Brain microvascular endothelial cell (primary cell): ENCODE measurements at regions not wholly inside any gene's neighbourhood (a gene's known extent, or its start where the extent isn't known, plus 50 kb on each side); places are given as distances from the start of the nearest gene placed in this dataset.

Experiments
- DNase-seq: peaks from one replicate; pipeline ENCODE4 v3.0.0-alpha.2; 2020
- H3K27ac ChIP-seq: fragments of 250-450 bp; sonication (Bioruptor Pico); 2 replicates; pipeline ENCODE4 v1.5.1; 2020; ENCODE audit warnings: mild to moderate bottlenecking, moderate library complexity
- H3K27me3 ChIP-seq: fragments of 250-450 bp; sonication (Bioruptor Pico); replicated peaks from 2 replicates; pipeline ENCODE4 v1.5.1; 2020; ENCODE audit warnings: mild to moderate bottlenecking
- H3K36me3 ChIP-seq: fragments of 250-450 bp; sonication (Bioruptor Pico); replicated peaks from 2 replicates; pipeline ENCODE4 v1.5.1; 2020; ENCODE audit warnings: mild to moderate bottlenecking
- H3K4me3 ChIP-seq: 2 replicates; pipeline ENCODE4 v1.5.1; 2011; ENCODE audit warnings: low read depth, mild to moderate bottlenecking, control low read depth, low read length, moderate library complexity
- CTCF ChIP-seq: IDR thresholded peaks from 2 replicates; pipeline ENCODE4 v1.5.1; 2011; ENCODE audit warnings: low read depth, mild to moderate bottlenecking, moderate library complexity, low read length, control low read depth, inconsistent platforms; ENCODE audit errors: missing control alignments
- in situ Hi-C: cut with HindIII; loops from 2 replicates; pipeline ENCODE4 v1.10.0; 2017; ENCODE audit warnings: low sequenced_read_pairs, low pct_ligation_motif_present

GRCh38 chr2:123045713-123046112, 979.4 kb upstream of the CNTNAP5 start:
- no peak overlapping the region for H3K27ac ChIP-seq
- H3K4me3 ChIP-seq: no peak overlapping the region
- no peaks in the 10 kb centered on the region for H3K27me3 ChIP-seq

GRCh38 chr2:123047186-123047585, 977.9 kb upstream of the CNTNAP5 start:
- Histone ChIP-seq H3K4me3 (no peak overlapping the region), H3K36me3 (no peaks in the 10 kb centered on the region), H3K27me3 (no peaks in the 10 kb centered on the region), H3K27ac (no peak overlapping the region)
- no peak for TF ChIP-seq CTCF
- in situ Hi-C loops: no loop called here
- no peak for DNase-seq

More at GRCh38 chr2:123045713-123046112, 979.4 kb upstream of the CNTNAP5 start:
- no peak for TF ChIP-seq CTCF
- no peaks in the 10 kb centered on the region for H3K36me3 ChIP-seq
- in situ Hi-C loops: no loop called here
- no peak for DNase-seq

- Histone ChIP-seq H3K36me3 (no peaks in the 10 kb centered on the region), H3K27me3 (no peaks in the 10 kb centered on the region), H3K4me3 (no peak overlapping the region), H3K27ac (no peak overlapping the region)
- no peak for DNase-seq
- in situ Hi-C loops: no loop called here
- TF ChIP-seq CTCF: no peak
Measured at GRCh38 chr2:123051136-123051535, 974.0 kb upstream of the CNTNAP5 start.

- no peak for DNase-seq
- Histone ChIP-seq H3K27ac (no peak overlapping the region), H3K27me3 (no peaks in the 10 kb centered on the region), H3K4me3 (no peak overlapping the region), H3K36me3 (no peaks in the 10 kb centered on the region)
- TF ChIP-seq CTCF: no peak
- in situ Hi-C loops: no loop called here
Measured at GRCh38 chr2:123061534-123061933, 963.6 kb upstream of the CNTNAP5 start.

- H3K36me3 ChIP-seq: no peaks in the 10 kb centered on the region
- no peak for DNase-seq
- no peak overlapping the region for H3K27ac ChIP-seq
- no peaks in the 10 kb centered on the region for H3K27me3 ChIP-seq
- no peak overlapping the region for H3K4me3 ChIP-seq
- no peak for TF ChIP-seq CTCF
- in situ Hi-C loops: no loop called here
Measured at GRCh38 chr2:123073371-123073770, 951.7 kb upstream of the CNTNAP5 start.

GRCh38 chr2:123073956-123074355, 951.1 kb upstream of the CNTNAP5 start:
- in situ Hi-C loops: no loop called here
- no peak for TF ChIP-seq CTCF
- Histone ChIP-seq H3K27me3 (no peaks in the 10 kb centered on the region), H3K4me3 (no peak overlapping the region), H3K36me3 (no peaks in the 10 kb centered on the region), H3K27ac (no peak overlapping the region)
- DNase-seq: no peak
